GM18519 (cell line): ENCODE measurements at regions not wholly inside any gene's neighbourhood (a gene's known extent, or its start where the extent isn't known, plus 50 kb on each side); places are given as distances from the start of the nearest gene placed in this dataset.

Source experiments
- ATAC-seq: cut with Tn5 transposase; IDR thresholded peaks from one replicate; pipeline ENCODE4 v1.9.1; 2021; ENCODE audit warnings: mild to moderate bottlenecking, moderate library complexity; ENCODE audit not compliant: unreplicated experiment, low FRiP score

GRCh38 chr3:154976072-154976983 lies 103.8 kb upstream of the MME start:
- ATAC-seq = no peak

- ATAC-seq = no peak
Observed at GRCh38 chr3:154973851-154974250, 106.3 kb upstream of the MME start.

- ATAC-seq = no peak
Observed at GRCh38 chr3:154972951-154973350, 107.2 kb upstream of the MME start.

- ATAC-seq = no peak
Observed at GRCh38 chr3:154971771-154972326, 108.3 kb upstream of the MME start.

GRCh38 chr3:154971341-154971740 lies 108.8 kb upstream of the MME start:
- ATAC-seq = no peak

GRCh38 chr3:154970797-154971196 lies 109.3 kb upstream of the MME start:
- ATAC-seq = no peak

DNA sequence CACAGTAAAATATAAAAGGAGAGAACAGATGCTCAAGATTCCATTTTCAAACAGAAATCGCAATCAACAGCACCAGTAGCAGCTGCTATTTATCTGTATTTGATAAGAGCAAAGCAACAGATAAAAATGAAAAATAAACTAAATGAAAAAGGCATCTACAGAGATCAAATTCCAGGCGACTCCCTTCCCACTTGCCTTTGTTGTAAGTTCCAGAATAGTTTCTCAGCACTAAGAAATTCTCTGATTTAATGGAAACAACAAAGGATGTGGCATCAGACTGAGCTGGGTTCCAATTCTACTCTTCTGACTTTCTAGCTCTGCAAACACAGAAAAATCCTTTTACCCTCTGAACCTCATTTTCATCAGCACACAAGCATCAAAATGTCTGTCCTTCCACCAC lies 110.8 kb upstream of the MME start:
- ATAC-seq = no peak

DNA sequence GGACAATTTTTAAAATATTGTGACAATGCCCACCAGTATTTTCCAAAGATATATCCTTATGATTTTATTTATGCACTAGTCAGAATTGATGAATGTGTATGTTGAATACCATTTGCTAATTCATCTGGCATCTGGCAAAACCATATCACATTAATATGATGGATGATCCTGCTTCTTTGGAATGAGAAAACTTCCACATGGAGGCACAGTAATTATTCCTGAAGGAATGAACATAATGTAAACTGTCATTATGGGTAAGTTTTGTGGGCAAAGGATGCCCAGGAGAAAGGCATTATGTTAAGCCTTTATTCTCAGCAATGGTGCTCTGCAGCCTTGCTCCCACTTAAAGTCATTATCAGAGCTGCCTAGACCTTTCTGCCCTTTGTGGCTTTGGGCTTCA lies 113.0 kb upstream of the MME start:
- no peak for ATAC-seq

- no peak for ATAC-seq
Observed at GRCh38 chr3:154956815-154957214, 123.3 kb upstream of the MME start.

GRCh38 chr3:154955907-154956533 lies 124.1 kb upstream of the MME start:
- no peak for ATAC-seq

DNA sequence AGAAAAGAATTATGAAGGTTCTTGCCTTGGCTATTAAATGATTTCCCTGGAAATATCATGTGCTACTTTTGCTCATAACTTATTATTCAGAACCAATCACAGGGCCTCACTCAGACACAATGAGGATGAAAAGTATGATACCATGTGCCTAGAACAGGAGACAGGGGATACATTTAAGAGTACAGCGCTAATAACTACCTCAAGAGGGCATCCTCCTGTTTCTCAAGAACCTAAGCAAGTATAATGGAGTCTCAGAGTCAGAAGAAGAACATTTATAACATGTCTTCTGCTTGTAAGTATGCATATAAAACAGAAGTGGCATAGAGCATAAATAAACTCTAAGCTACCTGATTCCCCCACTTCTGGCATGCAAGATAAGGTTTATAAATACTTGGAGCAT lies 125.4 kb upstream of the MME start:
- ATAC-seq = no peak

- no peak for ATAC-seq
Observed at GRCh38 chr3:154953538-154953937, 126.6 kb upstream of the MME start.

GRCh38 chr3:154952553-154952952 lies 127.6 kb upstream of the MME start:
- ATAC-seq = no peak

DNA sequence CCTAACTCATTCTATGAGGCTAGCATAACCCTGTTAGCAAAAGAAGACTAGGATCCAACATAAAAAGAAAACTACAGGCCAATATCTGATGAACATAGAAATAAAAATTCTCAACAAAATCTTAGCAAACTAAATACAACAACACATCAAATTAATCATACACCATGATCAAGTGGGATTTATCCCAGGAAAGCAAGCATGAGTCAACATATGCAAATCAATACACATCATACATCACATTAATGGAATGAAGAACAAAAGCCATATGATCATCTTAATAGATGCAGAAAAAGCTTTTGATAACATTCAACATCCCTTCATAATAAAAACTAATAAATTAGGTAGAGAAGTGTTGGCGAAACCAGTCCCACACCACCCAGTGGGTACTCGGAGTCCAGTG lies 136.1 kb upstream of the MME start:
- no peak for ATAC-seq

DNA sequence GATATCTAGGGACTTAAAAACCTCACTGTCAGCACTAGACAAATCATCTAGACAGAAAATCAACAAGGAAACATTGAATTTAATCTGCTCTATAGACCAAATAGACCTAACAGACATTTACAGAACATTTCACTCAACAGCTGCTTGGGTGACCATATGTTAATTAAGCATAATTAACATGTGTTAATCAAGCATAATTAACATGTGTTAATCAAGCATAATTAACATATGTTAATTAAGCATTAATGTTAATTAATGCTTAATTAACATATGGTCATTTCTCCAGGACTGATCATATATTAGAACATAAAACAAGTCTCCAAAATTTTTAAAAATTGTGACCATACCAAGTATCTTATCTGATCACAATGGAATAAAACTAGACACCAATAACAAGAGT lies 137.3 kb upstream of the MME start:
- ATAC-seq = no peak

GRCh38 chr3:154936196-154936595 lies 143.9 kb upstream of the MME start:
- ATAC-seq = no peak

GRCh38 chr3:154933581-154933980 lies 146.5 kb upstream of the MME start:
- no peak for ATAC-seq

DNA sequence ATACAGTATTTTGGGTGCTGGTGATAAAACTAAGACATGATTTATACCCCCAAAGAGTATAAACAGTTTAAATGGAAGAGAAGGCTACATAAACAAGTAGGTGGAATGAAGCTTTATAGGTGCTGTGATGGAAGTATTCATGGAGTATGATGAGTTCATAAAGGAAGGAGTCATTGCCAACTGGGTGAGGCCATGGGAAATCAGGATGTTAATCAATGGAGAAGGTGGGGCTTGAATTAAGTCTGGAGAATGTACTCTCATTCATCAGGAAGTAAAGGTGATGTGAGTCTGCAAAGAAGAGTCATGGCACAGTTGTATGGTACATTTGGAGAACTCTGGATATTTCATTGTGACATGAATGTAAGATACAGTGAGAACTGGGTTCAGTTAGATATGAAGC lies 147.5 kb upstream of the MME start:
- no peak for ATAC-seq

DNA sequence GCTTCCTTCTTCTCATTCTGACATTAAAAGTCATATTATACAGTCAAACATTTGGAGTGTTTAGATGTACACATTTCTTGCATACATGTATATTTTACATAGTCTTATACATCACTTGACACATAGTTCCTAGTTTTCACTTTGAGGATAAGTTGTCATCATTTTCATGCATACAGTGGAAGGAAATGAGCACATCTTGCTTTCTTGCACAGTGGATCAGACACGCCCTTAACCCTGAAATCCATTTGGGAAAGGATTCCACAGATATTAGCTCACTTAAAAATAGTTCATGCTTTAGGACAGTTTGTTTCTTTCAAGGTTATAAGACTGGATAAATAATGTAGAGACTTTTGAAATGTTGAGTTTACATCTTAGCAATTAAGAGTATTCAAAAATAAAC lies 148.6 kb upstream of the MME start:
- no peak for ATAC-seq

DNA sequence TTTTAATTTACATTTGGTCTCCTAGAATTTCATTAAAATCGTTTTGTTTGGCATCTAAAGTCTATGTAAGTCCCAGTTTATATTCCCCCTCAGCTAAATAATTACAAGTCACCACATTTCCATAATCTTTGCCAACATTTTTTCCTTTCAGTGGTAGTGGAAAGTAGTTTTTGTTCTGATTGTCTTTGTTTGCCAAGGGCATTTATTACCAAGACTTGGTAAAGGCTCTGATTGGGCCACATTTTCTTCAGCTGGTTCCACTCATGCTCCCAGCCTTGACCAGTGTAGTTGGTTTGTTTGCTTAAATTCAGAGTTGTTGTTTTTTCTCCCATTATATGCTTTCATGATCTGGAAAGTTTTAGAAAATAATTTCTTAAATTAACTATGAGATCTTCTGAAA lies 153.4 kb upstream of the MME start:
- no peak for ATAC-seq

DNA sequence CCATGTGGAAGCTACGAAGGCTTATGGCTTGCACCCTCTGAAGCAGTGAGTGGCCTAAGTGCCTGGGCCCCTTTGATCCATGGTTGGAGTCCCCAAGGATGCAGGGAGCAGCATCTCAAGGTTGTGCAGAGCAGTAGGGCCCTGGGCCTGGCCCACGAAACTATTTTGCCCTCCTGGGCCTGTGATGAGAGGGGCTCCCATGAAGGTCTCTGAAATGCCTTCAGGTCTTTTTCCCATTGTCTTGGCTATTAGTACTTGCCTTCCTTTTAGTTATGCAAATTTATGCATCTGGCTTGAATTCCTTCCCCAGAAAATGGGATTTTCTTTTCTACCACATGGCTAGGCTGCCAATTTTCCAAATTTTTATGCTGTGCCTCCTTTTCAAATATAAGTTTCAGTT lies 158.8 kb upstream of the MME start:
- no peak for ATAC-seq

DNA sequence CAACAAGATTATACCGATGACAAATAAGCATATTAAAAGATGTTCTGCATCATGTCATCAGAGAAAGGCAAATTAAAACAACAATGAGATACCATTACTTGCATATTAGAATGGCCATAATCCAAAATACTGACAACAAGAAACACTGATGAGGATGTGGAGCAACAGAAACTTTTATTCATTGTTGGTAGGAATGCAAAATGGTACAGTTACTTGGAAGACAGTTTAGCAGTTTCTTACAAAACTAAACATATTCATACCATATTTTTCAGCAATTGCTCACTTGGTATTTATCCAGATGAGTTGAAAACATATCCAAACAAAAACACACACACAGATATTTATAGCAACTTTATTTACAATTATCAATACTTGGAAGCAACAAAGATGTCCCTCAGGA lies 160.9 kb upstream of the MME start:
- ATAC-seq = no peak
